WTC11 (cell line): ENCODE measurements at regions not wholly inside any gene's neighbourhood (a gene's known extent, or its start where the extent isn't known, plus 50 kb on each side); places are given as distances from the start of the nearest gene placed in this dataset.

Experiments used
- ATAC-seq: fragments of 200-7000 bp; cut with Tn5 transposase; 2 replicates; pipeline ENCODE4 v1.10.0; 2021; ENCODE audit warnings: mild to moderate bottlenecking, moderate library complexity
- CTCF ChIA-PET: fragments of 300-600 bp; sonication (Branson Sonifier 250); formaldehyde crosslinking; loops from one replicate; lab custom pipeline; 2021; ENCODE audit warnings: antibody characterized with exemption; lab: Charles Lee
- POLR2A ChIA-PET: fragments of 350-600 bp; sonication (Branson Sonifier 250); formaldehyde crosslinking; loops from one replicate; lab custom pipeline; 2021; ENCODE audit warnings: antibody characterized with exemption; lab: Charles Lee
- DNase-seq: peaks from one replicate; pipeline ENCODE4 v3.0.0; 2021; ENCODE audit warnings: low spot score
- H3K27ac Mint-ChIP-seq: 2 replicates; pipeline ENCODE4 v1.8.0; 2021; ENCODE audit warnings: mixed read lengths
- H3K27me3 Mint-ChIP-seq: 2 replicates; pipeline ENCODE4 v1.8.0; 2021; ENCODE audit warnings: low read depth, mild to moderate bottlenecking, moderate library complexity, mixed read lengths
- H3K36me3 Mint-ChIP-seq: 2 replicates; pipeline ENCODE4 v1.8.0; 2021; ENCODE audit warnings: mixed read lengths
- H3K4me1 Mint-ChIP-seq: 2 replicates; pipeline ENCODE4 v1.8.0; 2022; ENCODE audit warnings: mixed read lengths
- H3K4me3 Mint-ChIP-seq: 2 replicates; pipeline ENCODE4 v1.8.0; 2021; ENCODE audit warnings: mild to moderate bottlenecking, moderate library complexity, mixed read lengths
- H3K9me3 Mint-ChIP-seq: 2 replicates; pipeline ENCODE4 v1.8.0; 2021; ENCODE audit warnings: mixed read lengths
- CREM ChIP-seq: sonication (generic); formaldehyde crosslinking; IDR thresholded peaks from 2 replicates; pipeline ENCODE4 v1.8.1; 2022; ENCODE audit warnings: mild to moderate bottlenecking, missing genetic modification reagents, moderate library complexity
- FOXK1 ChIP-seq: sonication (generic); formaldehyde crosslinking; IDR thresholded peaks from 2 replicates; pipeline ENCODE4 v1.8.0; 2022; ENCODE audit warnings: mild to moderate bottlenecking, moderate library complexity, missing genetic modification reagents
- GRHL2 ChIP-seq: fragments of 250-450 bp; sonication (Bioruptor Pico); IDR thresholded peaks from 2 replicates; pipeline ENCODE4 v1.8.0; 2022; ENCODE audit warnings: mild to moderate bottlenecking, moderate library complexity; ENCODE audit not compliant: insufficient replicate concordance, severe bottlenecking
- GTF2I ChIP-seq: fragments of 250-450 bp; sonication (Bioruptor Pico); conservative IDR thresholded peaks from 2 replicates; pipeline ENCODE4 v1.4.0; 2021; ENCODE audit warnings: mild to moderate bottlenecking
- KAT7 ChIP-seq: sonication (generic); formaldehyde crosslinking; IDR thresholded peaks from 2 replicates; pipeline ENCODE4 v1.8.1; 2023; ENCODE audit warnings: missing genetic modification reagents, mild to moderate bottlenecking, borderline replicate concordance
- MXD4 ChIP-seq: fragments of 250-450 bp; sonication (Bioruptor Pico); IDR thresholded peaks from 2 replicates; pipeline ENCODE4 v1.8.0; 2021; ENCODE audit warnings: mild to moderate bottlenecking, moderate library complexity, borderline replicate concordance
- MYBL2 ChIP-seq: sonication (generic); formaldehyde crosslinking; IDR thresholded peaks from 2 replicates; pipeline ENCODE4 v1.8.1; 2023; ENCODE audit warnings: mild to moderate bottlenecking, moderate library complexity, missing genetic modification reagents
- NFE2L1 ChIP-seq: sonication (generic); formaldehyde crosslinking; IDR thresholded peaks from 2 replicates; pipeline ENCODE4 v1.8.1; 2023; ENCODE audit warnings: missing genetic modification reagents
- OVOL2 ChIP-seq: fragments of 250-450 bp; sonication (Bioruptor Pico); IDR thresholded peaks from 2 replicates; pipeline ENCODE4 v1.9.0; 2021; ENCODE audit warnings: mild to moderate bottlenecking, borderline replicate concordance
- PRRX2 ChIP-seq: fragments of 250-450 bp; sonication (Bioruptor Pico); IDR thresholded peaks from 2 replicates; pipeline ENCODE4 v1.8.0; 2021; ENCODE audit warnings: mild to moderate bottlenecking
- SMAD4 ChIP-seq: sonication (generic); formaldehyde crosslinking; IDR thresholded peaks from 2 replicates; pipeline ENCODE4 v1.8.0; 2022; ENCODE audit warnings: mild to moderate bottlenecking, missing genetic modification reagents
- ZNF121 ChIP-seq: sonication (generic); formaldehyde crosslinking; IDR thresholded peaks from 2 replicates; pipeline ENCODE4 v1.8.0; 2023; ENCODE audit warnings: missing genetic modification reagents
- ZNF138 ChIP-seq: sonication (generic); formaldehyde crosslinking; conservative IDR thresholded peaks from 2 replicates; pipeline ENCODE4 v1.8.1; 2022; ENCODE audit warnings: mild to moderate bottlenecking, moderate library complexity, missing genetic modification reagents
- ZNF263 ChIP-seq: sonication (generic); formaldehyde crosslinking; IDR thresholded peaks from 2 replicates; pipeline ENCODE4 v1.8.1; 2022; ENCODE audit warnings: low read depth, mild to moderate bottlenecking, moderate library complexity, missing genetic modification reagents
- ZNF423 ChIP-seq: fragments of 250-450 bp; sonication (Bioruptor Pico); IDR thresholded peaks from 2 replicates; pipeline ENCODE4 v2.1.2; 2022; ENCODE audit warnings: mild to moderate bottlenecking, moderate library complexity
- TF ChIP-seq, protein P1 (sequence below): sonication (generic); formaldehyde crosslinking; IDR thresholded peaks from 2 replicates; pipeline ENCODE4 v1.8.1; 2022; ENCODE audit warnings: low read depth, missing genetic modification reagents, borderline replicate concordance
- TF ChIP-seq, protein P2 (sequence below): sonication (generic); formaldehyde crosslinking; IDR thresholded peaks from 2 replicates; pipeline ENCODE4 v1.8.0; 2022; ENCODE audit warnings: mild to moderate bottlenecking, missing genetic modification reagents
- TF ChIP-seq, protein P3 (sequence below): sonication (generic); formaldehyde crosslinking; IDR thresholded peaks from 2 replicates; pipeline ENCODE4 v1.8.1; 2023; ENCODE audit warnings: mild to moderate bottlenecking, missing genetic modification reagents, moderate library complexity
- TF ChIP-seq, protein P4 (sequence below): sonication (generic); formaldehyde crosslinking; IDR thresholded peaks from 2 replicates; pipeline ENCODE4 v1.8.0; 2023; ENCODE audit warnings: mild to moderate bottlenecking, missing genetic modification reagents
- TF ChIP-seq, protein P5 (sequence below): sonication (generic); formaldehyde crosslinking; IDR thresholded peaks from 2 replicates; pipeline ENCODE4 v1.8.1; 2023; ENCODE audit warnings: mild to moderate bottlenecking, missing genetic modification reagents
- TF ChIP-seq, protein P6 (sequence below): sonication (generic); formaldehyde crosslinking; IDR thresholded peaks from 2 replicates; pipeline ENCODE4 v1.8.1; 2022; ENCODE audit warnings: mild to moderate bottlenecking, moderate library complexity, missing genetic modification reagents
- TF ChIP-seq, protein P7 (sequence below): sonication (generic); formaldehyde crosslinking; IDR thresholded peaks from 2 replicates; pipeline ENCODE4 v1.8.1; 2022; ENCODE audit warnings: low read depth, mild to moderate bottlenecking, moderate library complexity, missing genetic modification reagents, borderline replicate concordance

DNA sequence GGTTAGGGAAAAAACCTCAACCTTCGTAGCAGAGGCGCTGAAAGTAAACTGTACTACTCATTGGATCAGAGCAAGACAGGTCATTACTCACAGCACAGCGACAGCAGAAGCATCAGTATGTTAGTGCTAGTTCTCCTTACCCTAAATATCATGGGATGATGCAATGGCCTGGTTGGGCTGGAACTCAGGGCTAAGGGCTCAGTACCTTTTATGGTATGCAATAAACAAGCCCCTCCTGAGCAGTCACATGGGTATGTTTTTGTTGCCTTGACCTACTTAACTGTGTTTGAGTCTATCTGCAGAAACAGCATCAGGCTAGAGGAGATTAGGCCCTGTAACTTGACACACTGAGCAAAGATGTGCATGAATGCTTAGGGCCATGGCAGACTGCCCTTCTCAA, 369.4 kb upstream of the IMPG1 start:
- Mint-ChIP-seq H3K4me1 (peaks cover 30% of the 10 kb centered on the region), H3K36me3 (peaks cover 6% of the 10 kb centered on the region), H3K27me3 (no peaks in the 10 kb centered on the region), H3K9me3 (peaks cover 11% of the 10 kb centered on the region), H3K4me3 (no peak overlapping the region), H3K27ac (peak overlapping the region; percentile 83; the same call in 1 of the 2 replicates)
- ChIA-PET CTCF (no interaction called here), POLR2A (no interaction called here)
- TF ChIP-seq NFE2L1 (no peak), FOXK1 (CRISPR knock-in tag) (0 out of 2 replicates have a peak, but pooled peaks have one; percentile 63), CREM (CRISPR knock-in tag) (no peak), KAT7 (CRISPR knock-in tag) (no peak)
- TF ChIP-seq, protein P1, sequence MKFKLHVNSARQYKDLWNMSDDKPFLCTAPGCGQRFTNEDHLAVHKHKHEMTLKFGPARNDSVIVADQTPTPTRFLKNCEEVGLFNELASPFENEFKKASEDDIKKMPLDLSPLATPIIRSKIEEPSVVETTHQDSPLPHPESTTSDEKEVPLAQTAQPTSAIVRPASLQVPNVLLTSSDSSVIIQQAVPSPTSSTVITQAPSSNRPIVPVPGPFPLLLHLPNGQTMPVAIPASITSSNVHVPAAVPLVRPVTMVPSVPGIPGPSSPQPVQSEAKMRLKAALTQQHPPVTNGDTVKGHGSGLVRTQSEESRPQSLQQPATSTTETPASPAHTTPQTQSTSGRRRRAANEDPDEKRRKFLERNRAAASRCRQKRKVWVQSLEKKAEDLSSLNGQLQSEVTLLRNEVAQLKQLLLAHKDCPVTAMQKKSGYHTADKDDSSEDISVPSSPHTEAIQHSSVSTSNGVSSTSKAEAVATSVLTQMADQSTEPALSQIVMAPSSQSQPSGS (CRISPR knock-in tag), result no peak
- TF ChIP-seq, protein P2, sequence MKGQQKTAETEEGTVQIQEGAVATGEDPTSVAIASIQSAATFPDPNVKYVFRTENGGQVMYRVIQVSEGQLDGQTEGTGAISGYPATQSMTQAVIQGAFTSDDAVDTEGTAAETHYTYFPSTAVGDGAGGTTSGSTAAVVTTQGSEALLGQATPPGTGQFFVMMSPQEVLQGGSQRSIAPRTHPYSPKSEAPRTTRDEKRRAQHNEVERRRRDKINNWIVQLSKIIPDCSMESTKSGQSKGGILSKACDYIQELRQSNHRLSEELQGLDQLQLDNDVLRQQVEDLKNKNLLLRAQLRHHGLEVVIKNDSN (CRISPR knock-in tag), result peak; percentile 70
- TF ChIP-seq, protein P3, sequence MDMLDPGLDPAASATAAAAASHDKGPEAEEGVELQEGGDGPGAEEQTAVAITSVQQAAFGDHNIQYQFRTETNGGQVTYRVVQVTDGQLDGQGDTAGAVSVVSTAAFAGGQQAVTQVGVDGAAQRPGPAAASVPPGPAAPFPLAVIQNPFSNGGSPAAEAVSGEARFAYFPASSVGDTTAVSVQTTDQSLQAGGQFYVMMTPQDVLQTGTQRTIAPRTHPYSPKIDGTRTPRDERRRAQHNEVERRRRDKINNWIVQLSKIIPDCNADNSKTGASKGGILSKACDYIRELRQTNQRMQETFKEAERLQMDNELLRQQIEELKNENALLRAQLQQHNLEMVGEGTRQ (CRISPR knock-in tag), result peak; percentile 70
- ATAC-seq (peak; percentile 95), DNase-seq (peak; percentile 29)

DNA sequence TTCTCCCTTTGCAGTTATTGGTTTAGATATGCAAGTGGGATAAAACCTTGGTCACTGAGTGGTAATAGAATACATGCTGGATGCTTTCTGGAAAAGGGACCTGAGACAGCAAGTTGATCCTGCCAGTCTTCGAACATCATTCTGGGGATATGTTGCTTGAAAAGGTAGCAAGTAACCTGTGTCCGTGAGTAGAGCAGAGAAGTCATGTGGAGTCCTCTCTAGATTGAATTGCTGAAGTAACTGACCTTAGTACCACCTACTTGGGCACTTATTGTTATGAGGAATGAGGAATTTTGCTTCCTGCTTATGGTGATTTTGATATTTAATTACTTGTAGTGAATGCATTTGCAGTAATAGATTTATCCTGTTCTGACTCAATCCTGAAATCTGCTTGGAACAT, 367.3 kb upstream of the IMPG1 start:
- DNase-seq (no peak), ATAC-seq (peak; percentile 66)
- Mint-ChIP-seq H3K36me3 (no peaks in the 10 kb centered on the region), H3K4me1 (peaks cover 35% of the 10 kb centered on the region)
- TF ChIP-seq, protein P3 (CRISPR knock-in tag), result 0 out of 2 replicates have a peak, but pooled peaks have one; percentile 10
- no peak for TF ChIP-seq MXD4 (CRISPR knock-in tag)
- TF ChIP-seq, all 79 proteins: peak for 1
- CTCF ChIA-PET, result no interaction called here
- Mint-ChIP-seq H3K27me3 (no peaks in the 10 kb centered on the region), H3K4me3 (no peak overlapping the region), H3K27ac (no peak overlapping the region), H3K9me3 (no peaks in the 10 kb centered on the region)
- POLR2A ChIA-PET, result no interaction called here

DNA sequence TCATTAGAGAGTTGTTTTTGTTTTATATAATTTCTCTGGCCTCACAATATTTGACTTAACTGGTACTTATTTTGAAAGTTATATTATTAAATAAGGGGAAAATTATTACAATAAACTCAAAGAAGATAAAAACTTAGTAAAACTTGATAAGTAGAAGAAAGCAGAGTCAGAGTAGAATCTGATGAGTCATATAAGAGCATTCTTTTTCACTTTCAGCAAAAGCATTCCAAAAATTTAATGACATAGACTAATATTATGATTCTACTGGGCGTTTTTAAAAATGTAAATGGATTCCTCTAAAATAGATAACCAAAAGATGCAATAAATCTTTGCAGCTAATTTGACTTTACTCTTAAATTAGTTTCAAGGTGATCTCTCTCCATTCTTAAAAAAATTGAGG, 366.3 kb upstream of the IMPG1 start:
- TF ChIP-seq GRHL2, result no peak
- TF ChIP-seq ZNF138 (CRISPR knock-in tag), result no peak
- TF ChIP-seq MXD4 (CRISPR knock-in tag), result no peak
- TF ChIP-seq, protein P4, sequence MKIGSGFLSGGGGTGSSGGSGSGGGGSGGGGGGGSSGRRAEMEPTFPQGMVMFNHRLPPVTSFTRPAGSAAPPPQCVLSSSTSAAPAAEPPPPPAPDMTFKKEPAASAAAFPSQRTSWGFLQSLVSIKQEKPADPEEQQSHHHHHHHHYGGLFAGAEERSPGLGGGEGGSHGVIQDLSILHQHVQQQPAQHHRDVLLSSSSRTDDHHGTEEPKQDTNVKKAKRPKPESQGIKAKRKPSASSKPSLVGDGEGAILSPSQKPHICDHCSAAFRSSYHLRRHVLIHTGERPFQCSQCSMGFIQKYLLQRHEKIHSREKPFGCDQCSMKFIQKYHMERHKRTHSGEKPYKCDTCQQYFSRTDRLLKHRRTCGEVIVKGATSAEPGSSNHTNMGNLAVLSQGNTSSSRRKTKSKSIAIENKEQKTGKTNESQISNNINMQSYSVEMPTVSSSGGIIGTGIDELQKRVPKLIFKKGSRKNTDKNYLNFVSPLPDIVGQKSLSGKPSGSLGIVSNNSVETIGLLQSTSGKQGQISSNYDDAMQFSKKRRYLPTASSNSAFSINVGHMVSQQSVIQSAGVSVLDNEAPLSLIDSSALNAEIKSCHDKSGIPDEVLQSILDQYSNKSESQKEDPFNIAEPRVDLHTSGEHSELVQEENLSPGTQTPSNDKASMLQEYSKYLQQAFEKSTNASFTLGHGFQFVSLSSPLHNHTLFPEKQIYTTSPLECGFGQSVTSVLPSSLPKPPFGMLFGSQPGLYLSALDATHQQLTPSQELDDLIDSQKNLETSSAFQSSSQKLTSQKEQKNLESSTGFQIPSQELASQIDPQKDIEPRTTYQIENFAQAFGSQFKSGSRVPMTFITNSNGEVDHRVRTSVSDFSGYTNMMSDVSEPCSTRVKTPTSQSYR (CRISPR knock-in tag), result no peak
- TF ChIP-seq ZNF121 (CRISPR knock-in tag), result no peak
- TF ChIP-seq ZNF263 (CRISPR knock-in tag), result no peak
- no peak for TF ChIP-seq SMAD4 (CRISPR knock-in tag)
- TF ChIP-seq, protein P5, sequence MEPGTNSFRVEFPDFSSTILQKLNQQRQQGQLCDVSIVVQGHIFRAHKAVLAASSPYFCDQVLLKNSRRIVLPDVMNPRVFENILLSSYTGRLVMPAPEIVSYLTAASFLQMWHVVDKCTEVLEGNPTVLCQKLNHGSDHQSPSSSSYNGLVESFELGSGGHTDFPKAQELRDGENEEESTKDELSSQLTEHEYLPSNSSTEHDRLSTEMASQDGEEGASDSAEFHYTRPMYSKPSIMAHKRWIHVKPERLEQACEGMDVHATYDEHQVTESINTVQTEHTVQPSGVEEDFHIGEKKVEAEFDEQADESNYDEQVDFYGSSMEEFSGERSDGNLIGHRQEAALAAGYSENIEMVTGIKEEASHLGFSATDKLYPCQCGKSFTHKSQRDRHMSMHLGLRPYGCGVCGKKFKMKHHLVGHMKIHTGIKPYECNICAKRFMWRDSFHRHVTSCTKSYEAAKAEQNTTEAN (CRISPR knock-in tag), result no peak
- no peak for TF ChIP-seq OVOL2 (CRISPR knock-in tag)
- no peak for TF ChIP-seq MYBL2 (CRISPR knock-in tag)
- TF ChIP-seq, protein P6, sequence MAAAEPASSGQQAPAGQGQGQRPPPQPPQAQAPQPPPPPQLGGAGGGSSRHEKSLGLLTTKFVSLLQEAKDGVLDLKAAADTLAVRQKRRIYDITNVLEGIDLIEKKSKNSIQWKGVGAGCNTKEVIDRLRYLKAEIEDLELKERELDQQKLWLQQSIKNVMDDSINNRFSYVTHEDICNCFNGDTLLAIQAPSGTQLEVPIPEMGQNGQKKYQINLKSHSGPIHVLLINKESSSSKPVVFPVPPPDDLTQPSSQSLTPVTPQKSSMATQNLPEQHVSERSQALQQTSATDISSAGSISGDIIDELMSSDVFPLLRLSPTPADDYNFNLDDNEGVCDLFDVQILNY (CRISPR knock-in tag), result no peak
- no peak for TF ChIP-seq GTF2I (CRISPR knock-in tag)
- no peak for TF ChIP-seq PRRX2 (CRISPR knock-in tag)
- TF ChIP-seq, protein P7, sequence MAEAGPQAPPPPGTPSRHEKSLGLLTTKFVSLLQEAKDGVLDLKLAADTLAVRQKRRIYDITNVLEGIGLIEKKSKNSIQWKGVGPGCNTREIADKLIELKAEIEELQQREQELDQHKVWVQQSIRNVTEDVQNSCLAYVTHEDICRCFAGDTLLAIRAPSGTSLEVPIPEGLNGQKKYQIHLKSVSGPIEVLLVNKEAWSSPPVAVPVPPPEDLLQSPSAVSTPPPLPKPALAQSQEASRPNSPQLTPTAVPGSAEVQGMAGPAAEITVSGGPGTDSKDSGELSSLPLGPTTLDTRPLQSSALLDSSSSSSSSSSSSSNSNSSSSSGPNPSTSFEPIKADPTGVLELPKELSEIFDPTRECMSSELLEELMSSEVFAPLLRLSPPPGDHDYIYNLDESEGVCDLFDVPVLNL (CRISPR knock-in tag), result no peak
- TF ChIP-seq ZNF423 (CRISPR knock-in tag), result no peak
- ATAC-seq (no peak), DNase-seq (no peak)
- Mint-ChIP-seq H3K36me3 (no peaks in the 10 kb centered on the region), H3K4me1 (peaks cover 36% of the 10 kb centered on the region), H3K4me3 (no peak overlapping the region), H3K9me3 (0 out of 2 replicates have a peak, but pooled peaks cover 4% of the 10 kb centered on the region), H3K27me3 (no peaks in the 10 kb centered on the region), H3K27ac (no peak overlapping the region)
- CTCF ChIA-PET, result no interaction called here
- POLR2A ChIA-PET, result no interaction called here
